ENCODE measurements at regions not wholly inside any gene's neighbourhood (a gene's known extent, or its start where the extent isn't known, plus 50 kb on each side); places are given as distances from the start of the nearest gene placed in this dataset.

DNA sequence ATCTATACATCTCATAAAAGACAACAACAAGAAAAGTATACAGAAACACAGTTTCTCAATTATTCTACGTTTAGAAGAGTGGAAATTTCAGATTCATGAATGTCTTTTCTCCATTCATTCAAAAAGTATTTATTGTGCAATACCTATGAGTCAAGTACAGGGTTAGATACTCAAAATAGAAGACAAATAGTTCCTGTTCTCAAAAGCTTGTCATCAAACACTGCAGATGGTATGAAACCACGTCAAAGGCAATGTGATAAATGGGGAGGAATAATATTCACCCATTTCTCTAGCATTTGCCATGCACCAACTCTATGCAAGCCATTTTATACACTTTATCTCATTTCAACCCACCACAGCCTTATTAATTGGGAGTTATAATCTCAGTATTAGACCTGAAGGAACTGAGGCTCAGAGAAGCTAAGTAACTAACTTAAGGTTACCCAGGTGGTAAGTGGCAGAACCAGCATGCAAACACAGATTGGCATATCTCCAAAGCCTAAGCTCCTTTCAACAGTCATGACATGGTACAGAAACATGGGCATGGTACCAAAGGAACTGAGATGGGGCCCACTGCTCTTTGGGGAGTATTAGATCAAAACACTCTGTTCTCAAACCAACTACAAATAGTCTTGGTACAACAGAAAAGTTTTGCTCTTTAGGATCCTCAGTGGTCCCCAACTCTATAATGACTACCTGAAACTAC is 67.2 kb upstream of the NPAS2 start:
- ChIA-PET CTCF (interaction anchor here (1.3 to 1.9 kb wide), 2 partner anchors 22 to 60 kb away, joined by 3 to 5 read pairs; no protein-coding TSS in a partner anchor), POLR2A (no interaction called here)
- TF ChIP-seq, protein P1, sequence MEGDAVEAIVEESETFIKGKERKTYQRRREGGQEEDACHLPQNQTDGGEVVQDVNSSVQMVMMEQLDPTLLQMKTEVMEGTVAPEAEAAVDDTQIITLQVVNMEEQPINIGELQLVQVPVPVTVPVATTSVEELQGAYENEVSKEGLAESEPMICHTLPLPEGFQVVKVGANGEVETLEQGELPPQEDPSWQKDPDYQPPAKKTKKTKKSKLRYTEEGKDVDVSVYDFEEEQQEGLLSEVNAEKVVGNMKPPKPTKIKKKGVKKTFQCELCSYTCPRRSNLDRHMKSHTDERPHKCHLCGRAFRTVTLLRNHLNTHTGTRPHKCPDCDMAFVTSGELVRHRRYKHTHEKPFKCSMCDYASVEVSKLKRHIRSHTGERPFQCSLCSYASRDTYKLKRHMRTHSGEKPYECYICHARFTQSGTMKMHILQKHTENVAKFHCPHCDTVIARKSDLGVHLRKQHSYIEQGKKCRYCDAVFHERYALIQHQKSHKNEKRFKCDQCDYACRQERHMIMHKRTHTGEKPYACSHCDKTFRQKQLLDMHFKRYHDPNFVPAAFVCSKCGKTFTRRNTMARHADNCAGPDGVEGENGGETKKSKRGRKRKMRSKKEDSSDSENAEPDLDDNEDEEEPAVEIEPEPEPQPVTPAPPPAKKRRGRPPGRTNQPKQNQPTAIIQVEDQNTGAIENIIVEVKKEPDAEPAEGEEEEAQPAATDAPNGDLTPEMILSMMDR (IDR thresholded peaks at IDR 0.05; ENCODE audit: control extremely low read depth, extremely low read depth, low read depth, missing control alignments): no peak
- no peak for DNase-seq (ENCODE audit: extremely low spot score)

DNA sequence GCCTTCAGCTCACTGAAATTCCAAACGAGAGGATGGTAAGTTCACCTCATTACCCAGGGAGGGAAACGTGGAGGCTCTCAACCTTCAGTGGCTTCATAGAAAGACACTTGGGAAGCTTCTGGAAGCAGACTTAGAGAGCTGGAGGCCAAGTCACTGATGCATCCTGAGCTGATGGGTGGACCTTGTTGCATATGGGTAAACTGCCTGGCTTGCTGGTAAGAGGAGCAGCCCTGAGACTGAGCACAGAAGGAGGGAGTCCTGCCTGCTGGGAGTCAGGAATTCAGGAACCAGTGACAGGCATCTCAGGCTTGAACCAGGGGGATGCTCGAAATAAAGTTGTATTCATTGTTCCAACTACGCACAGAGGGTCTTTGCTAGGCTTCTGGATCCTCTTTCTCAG is 66.5 kb upstream of the NPAS2 start:
- ChIA-PET CTCF (interaction anchor here (0.7 to 1.9 kb wide), 2 partner anchors 10 to 61 kb away, joined by 3 to 5 read pairs; no protein-coding TSS in a partner anchor), POLR2A (no interaction called here)
- no peak for DNase-seq (ENCODE audit: extremely low spot score)
- TF ChIP-seq, protein P1 (IDR thresholded peaks at IDR 0.05; ENCODE audit: control extremely low read depth, extremely low read depth, low read depth, missing control alignments): no peak

DNA sequence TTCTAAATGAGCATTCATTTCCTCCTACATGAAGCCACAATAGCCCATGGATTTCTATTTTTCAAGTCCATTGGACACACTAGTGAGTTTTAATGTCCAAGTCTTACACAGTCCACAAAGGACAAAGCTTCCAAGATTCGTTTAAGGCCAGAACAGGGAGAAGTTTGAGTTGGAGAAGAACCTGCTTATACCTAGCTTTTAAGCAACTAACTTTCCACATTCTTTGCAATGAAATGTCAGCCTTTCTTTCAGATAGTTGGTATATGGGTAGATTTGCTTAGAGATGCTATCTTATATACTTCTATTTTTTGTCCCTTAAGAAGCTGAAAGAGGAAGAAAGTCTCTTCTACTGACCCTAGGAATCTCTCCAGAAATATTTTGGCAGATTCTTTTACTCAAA is 66.1 kb upstream of the NPAS2 start:
- no peak for DNase-seq (ENCODE audit: extremely low spot score)
- CTCF ChIA-PET: interaction anchor here (0.7 to 1.9 kb wide), 2 partner anchors 10 to 61 kb away, joined by 3 to 5 read pairs; no protein-coding TSS in a partner anchor
- POLR2A ChIA-PET: no interaction called here
- TF ChIP-seq, protein P1 (IDR thresholded peaks at IDR 0.05; ENCODE audit: control extremely low read depth, extremely low read depth, low read depth, missing control alignments): no peak

DNA sequence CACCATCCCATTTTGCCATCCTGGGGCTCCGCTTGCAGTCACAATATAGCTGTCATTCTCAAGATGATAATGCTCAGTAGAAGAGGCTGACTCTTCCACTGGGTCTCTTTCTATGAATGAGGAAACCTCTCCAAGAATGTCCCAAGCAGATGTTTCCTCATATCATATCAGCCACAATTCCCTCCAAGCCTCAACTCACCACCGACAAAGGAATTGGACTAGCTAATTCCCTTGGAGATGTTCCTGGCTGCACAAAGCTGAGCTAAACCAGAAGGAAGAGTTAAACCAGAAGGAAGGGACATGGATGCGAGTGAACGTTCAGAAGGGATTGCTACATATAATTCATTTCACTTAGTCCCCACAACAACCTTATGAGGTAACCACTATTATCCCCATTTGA is 65.0 kb upstream of the NPAS2 start:
- CTCF ChIA-PET: interaction anchor here (1.9 kb wide), 1 partner anchor 62 kb away, joined by 5 read pairs; no protein-coding TSS in a partner anchor
- TF ChIP-seq, protein P1 (IDR thresholded peaks at IDR 0.05; ENCODE audit: control extremely low read depth, extremely low read depth, low read depth, missing control alignments): no peak
- no peak for DNase-seq (ENCODE audit: extremely low spot score)
- POLR2A ChIA-PET: no interaction called here

DNA sequence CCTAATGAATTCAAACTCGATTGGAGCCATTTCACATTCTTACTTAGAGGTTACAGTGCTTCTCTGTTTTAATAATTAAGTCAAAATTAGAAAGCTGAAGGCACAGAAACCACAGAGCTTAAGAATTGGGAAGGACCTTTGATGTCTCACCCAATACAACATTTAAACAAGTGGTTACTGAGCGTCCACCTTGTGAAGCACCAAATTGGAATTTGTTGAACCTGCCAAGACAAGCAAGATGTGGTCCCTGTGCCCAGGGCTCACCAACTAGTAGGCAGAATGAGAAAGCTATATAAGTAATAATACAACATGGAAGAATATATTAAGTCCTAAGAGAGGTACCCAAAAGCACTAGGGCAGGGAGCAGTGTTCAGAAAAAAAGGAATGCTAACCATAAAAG is 64.5 kb upstream of the NPAS2 start:
- POLR2A ChIA-PET: no interaction called here
- DNase-seq (ENCODE audit: extremely low spot score): no peak
- CTCF ChIA-PET: no interaction called here
- TF ChIP-seq, protein P1 (IDR thresholded peaks at IDR 0.05; ENCODE audit: control extremely low read depth, extremely low read depth, low read depth, missing control alignments): no peak

DNA sequence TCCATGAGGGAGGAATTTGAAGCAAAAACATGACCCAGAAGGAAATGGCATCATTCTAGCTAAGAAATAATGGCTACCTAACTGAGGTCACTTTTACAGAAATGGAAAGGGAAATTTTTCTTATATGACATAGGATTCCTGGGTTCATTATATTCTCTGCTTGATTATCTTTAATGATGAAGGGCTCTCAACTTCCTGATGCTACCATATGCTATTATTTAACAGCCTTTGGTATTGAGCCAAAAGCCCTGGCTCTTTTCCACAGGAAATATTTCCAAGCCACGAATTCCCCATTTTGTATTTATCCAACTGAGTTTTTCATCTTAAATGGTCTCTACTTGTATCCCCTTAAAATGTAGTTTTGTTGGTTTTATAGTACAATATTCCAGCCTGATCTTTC is 63.2 kb upstream of the NPAS2 start:
- TF ChIP-seq, protein P1 (IDR thresholded peaks at IDR 0.05; ENCODE audit: control extremely low read depth, extremely low read depth, low read depth, missing control alignments): no peak
- CTCF ChIA-PET: no interaction called here
- POLR2A ChIA-PET: no interaction called here
- DNase-seq (ENCODE audit: extremely low spot score): no peak
